RWPE1 (cell line): ENCODE measurements at regions not wholly inside any gene's neighbourhood (a gene's known extent, or its start where the extent isn't known, plus 50 kb on each side); places are given as distances from the start of the nearest gene placed in this dataset.

Experiments used
- CTCF ChIA-PET: fragments of 350-600 bp; sonication (Branson Sonifier 250); formaldehyde crosslinking; extraction: SDS; loops from one replicate; lab custom pipeline; 2021; lab: Yijun Ruan, JAX
- POLR2A ChIA-PET: fragments of 400-600 bp; formaldehyde crosslinking; extraction: SDS; loops from one replicate; lab custom pipeline; 2020; ENCODE audit warnings: antibody characterized with exemption; ENCODE audit not compliant: low non-redundant PET; lab: Yijun Ruan, JAX
- DNase-seq: peaks from one replicate; pipeline ENCODE4 v3.0.0; 2012; ENCODE audit warnings: low spot score
- H3K27ac ChIP-seq: fragments of 450-650 bp; 2 replicates; pipeline ENCODE4 v1.5.1; 2017
- TF ChIP-seq, protein P1 (sequence below): fragments of 450-650 bp; conservative IDR thresholded peaks from 2 replicates; pipeline ENCODE4 v1.5.1; 2017; ENCODE audit warnings: low read depth, mild to moderate bottlenecking

DNA sequence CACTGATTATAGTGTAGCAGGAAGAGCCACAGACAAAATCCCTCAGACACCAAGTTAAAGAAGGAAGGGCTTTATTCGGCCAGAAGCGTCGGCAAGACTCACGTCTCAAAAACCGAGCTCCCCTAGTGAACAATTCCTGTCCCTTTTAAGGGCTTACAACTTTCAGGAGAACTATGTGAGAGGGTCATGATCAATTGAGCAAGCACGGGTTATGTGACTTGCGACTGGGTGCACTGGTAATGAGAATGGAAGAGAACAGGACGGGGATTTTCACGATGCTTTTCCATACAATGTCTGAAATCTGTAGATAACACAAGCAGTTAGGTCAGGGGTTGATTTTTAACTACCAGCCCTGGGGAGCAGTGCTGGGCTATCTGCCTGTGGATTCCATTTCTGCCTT lies 116.7 kb downstream of the MFAP3L start:
- DNase-seq, result no peak
- TF ChIP-seq, protein P1, sequence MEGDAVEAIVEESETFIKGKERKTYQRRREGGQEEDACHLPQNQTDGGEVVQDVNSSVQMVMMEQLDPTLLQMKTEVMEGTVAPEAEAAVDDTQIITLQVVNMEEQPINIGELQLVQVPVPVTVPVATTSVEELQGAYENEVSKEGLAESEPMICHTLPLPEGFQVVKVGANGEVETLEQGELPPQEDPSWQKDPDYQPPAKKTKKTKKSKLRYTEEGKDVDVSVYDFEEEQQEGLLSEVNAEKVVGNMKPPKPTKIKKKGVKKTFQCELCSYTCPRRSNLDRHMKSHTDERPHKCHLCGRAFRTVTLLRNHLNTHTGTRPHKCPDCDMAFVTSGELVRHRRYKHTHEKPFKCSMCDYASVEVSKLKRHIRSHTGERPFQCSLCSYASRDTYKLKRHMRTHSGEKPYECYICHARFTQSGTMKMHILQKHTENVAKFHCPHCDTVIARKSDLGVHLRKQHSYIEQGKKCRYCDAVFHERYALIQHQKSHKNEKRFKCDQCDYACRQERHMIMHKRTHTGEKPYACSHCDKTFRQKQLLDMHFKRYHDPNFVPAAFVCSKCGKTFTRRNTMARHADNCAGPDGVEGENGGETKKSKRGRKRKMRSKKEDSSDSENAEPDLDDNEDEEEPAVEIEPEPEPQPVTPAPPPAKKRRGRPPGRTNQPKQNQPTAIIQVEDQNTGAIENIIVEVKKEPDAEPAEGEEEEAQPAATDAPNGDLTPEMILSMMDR, result no peak
- H3K27ac ChIP-seq, result no peak overlapping the region
- ChIA-PET POLR2A (no interaction called here), CTCF (no interaction called here)

DNA sequence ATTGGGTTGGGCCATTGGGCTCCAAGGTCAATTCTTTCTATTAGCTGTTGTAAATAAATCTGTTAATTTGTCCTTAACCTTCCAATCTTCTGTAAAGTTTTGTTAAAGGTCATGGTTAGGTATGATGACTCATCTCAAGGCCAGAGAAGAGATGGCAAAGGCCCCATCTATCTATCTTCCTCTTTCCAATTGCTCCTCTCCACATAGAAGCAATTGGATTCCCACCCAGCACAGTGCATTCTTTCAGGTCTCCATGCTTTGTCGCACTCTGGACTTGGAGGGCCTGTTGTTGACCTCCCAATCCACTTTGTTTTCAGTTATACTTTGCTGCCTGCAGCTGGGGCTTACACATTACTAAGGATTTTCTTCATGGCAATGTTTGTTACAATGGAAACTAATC lies 118.5 kb downstream of the MFAP3L start:
- no peak for DNase-seq
- ChIA-PET CTCF (interaction anchor here (0.7 kb wide), 1 partner anchor 29 kb away, joined by 4 read pairs; no protein-coding TSS in a partner anchor), POLR2A (no interaction called here)
- H3K27ac ChIP-seq, result no peak overlapping the region
- TF ChIP-seq, protein P1, result no peak

DNA sequence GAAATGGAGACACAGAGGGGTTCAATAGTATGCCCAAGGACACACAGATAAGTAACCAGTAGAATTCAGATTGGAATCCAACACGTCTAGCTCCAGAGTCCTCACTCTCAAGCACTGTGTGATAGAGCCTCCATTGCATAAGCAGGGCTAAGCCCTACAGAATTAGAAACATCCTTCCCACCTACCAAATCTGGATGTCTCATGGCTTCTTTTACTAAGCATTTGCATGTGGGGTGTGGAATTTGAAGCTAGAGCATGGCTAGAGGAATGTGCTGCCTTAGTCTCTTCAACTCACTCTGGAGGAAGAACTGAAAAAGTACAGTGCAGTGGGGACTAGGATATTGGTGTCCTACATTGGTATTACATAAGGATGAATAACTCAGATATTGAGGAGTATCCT lies 119.4 kb downstream of the MFAP3L start:
- ChIA-PET POLR2A (no interaction called here), CTCF (interaction anchor here (0.7 kb wide), 1 partner anchor 47 kb away, joined by 3 read pairs; no protein-coding TSS in a partner anchor)
- no peak overlapping the region for H3K27ac ChIP-seq
- DNase-seq, result no peak
- TF ChIP-seq, protein P1, result no peak

DNA sequence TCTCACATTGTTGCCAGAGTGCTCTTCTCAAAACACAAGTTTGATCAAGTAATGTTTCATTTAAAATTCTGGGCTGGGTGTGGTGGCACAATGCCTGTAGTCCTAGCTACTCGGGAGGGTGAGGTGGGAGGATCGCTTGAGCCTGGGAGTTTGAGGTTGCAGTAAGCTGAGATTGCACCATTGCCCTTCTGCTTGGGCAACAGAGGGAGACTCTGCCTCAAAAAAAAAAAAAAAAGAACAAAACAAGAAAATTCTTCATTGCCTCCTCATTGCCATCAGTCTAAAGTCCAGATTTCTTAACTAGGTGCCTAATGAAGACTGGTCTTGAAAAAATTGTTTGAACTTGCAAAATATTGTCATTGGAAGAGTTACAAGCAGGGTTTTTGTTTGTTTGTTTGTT lies 120.1 kb downstream of the MFAP3L start:
- ChIA-PET CTCF (no interaction called here), POLR2A (interaction anchor here (0.7 kb wide), 1 partner anchor 183 kb away, joined by 4 read pairs; no protein-coding TSS in a partner anchor)
- TF ChIP-seq, protein P1, result no peak
- no peak for DNase-seq
- H3K27ac ChIP-seq, result no peak overlapping the region

DNA sequence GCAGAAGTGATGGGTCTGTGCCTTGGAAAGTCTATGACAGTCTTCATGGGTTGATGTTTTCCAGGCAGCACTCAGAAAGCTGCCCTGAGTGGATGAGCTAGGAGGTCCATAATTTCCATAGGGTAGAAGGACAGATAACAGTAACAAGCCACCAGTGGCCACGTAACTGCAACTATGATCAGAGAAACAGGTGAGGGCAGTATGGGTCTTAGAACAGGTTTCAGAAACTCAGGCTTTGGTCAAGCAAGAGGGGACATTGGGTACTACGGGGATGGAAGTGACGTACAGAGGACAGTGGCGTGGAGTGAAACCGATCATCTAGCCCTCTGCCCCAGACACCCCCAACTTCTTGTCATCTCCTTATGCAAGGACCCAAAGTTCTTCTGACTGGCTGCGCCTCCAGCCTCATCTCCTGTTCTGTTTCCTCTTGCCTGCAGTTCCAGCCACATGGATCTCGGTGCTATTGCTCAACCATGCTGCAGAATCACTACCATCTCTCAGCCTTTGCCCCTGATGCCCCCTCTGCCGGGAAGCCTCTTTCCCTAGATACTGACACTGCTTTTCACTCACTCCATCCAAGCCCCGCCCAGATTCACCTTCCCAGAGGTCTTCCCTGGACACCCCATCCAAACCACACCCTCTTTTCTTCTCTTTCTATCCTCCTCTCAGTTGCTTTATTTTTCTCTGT lies 123.4 kb downstream of the MFAP3L start:
- DNase-seq, result no peak
- CTCF ChIA-PET, result interaction anchor here (0.6 to 0.7 kb wide), 3 partner anchors 79 to 1796 kb away, joined by 3 to 6 read pairs (median 4); no protein-coding TSS in a partner anchor
- TF ChIP-seq, protein P1, result no peak
- POLR2A ChIA-PET, result no interaction called here
- no peak overlapping the region for H3K27ac ChIP-seq

DNA sequence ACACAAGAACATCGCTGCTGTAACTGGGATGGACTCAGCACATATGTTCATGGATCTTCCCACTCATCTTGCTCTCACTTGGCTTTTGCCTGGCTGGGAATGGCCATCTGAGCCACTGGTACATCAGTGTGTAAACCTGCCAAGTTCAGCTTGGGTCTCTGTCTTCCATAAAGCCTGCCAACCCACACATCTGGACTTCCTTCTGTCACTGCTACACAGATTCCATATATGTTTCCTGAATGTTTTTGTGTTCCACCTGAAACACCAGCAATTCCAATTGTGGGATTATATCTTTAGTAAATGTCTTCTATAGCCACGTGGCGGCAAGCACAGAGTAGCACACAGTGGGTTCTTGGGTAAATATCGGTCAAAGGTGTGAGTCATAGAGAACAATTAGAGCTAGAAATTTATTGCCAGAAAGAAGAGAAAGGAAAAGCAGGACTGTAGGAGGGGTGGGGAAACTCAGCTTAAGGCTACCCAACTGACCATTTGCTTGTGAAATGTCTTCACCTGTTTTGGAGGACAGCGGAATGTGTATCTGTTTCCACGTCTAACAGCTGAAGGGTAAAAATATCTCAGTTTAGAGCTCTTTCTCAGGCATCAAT lies 125.9 kb downstream of the MFAP3L start:
- DNase-seq, result no peak
- ChIA-PET CTCF (no interaction called here), POLR2A (no interaction called here)
- TF ChIP-seq, protein P1, result no peak
- H3K27ac ChIP-seq, result no peak overlapping the region
